Neural cell (in vitro differentiated cells): ENCODE measurements at regions not wholly inside any gene's neighbourhood (a gene's known extent, or its start where the extent isn't known, plus 50 kb on each side); places are given as distances from the start of the nearest gene placed in this dataset.

Source experiments
- H2AFZ ChIP-seq: fragments of 200-600, 300-800 bp; sonication (generic), shearing (Covaris generic); 2 replicates; pipeline ENCODE4 v1.6.0; 2014; ENCODE audit warnings: low read depth, mild to moderate bottlenecking, antibody characterized with exemption, low read length, moderate library complexity
- H3F3A ChIP-seq: fragments of 200-600 bp; shearing (Covaris generic); 2 replicates; pipeline ENCODE4 v1.6.1; 2016; ENCODE audit warnings: mild to moderate bottlenecking, moderate library complexity, mixed read lengths, antibody characterized with exemption, low read length; ENCODE audit not compliant: insufficient read depth, poor library complexity, severe bottlenecking
- H3K27ac ChIP-seq: fragments of 200-600, 300-800 bp; sonication (generic), shearing (Covaris generic); 2 replicates; pipeline ENCODE4 v1.5.1; 2014; ENCODE audit warnings: mild to moderate bottlenecking, low read length, moderate library complexity
- H3K27me3 ChIP-seq: fragments of 300-800, 200-600 bp; sonication (generic), shearing (Covaris generic); 2 replicates; pipeline ENCODE4 v1.6.0; 2014; ENCODE audit warnings: mild to moderate bottlenecking, low read depth, low read length, moderate library complexity; ENCODE audit not compliant: insufficient read depth
- H3K36me3 ChIP-seq: fragments of 300-800, 200-600 bp; sonication (generic), shearing (Covaris generic); 2 replicates; pipeline ENCODE4 v1.5.1; 2014; ENCODE audit warnings: mild to moderate bottlenecking, antibody characterized with exemption, low read length, moderate library complexity; ENCODE audit not compliant: insufficient read depth
- H3K4me2 ChIP-seq: fragments of 300-800, 200-600 bp; sonication (generic), shearing (Covaris generic); 2 replicates; pipeline ENCODE4 v1.6.0; 2014; ENCODE audit warnings: mild to moderate bottlenecking, low read length
- H3K4me3 ChIP-seq: fragments of 300-800, 200-600 bp; sonication (generic), shearing (Covaris generic); 2 replicates; pipeline ENCODE4 v1.5.1; 2014; ENCODE audit warnings: mild to moderate bottlenecking, low read length, moderate library complexity
- H3K79me2 ChIP-seq: fragments of 200-600 bp; shearing (Covaris generic); replicated peaks from 2 replicates; pipeline ENCODE4 v1.6.0; 2014; ENCODE audit warnings: mild to moderate bottlenecking, low read length, moderate library complexity; ENCODE audit not compliant: insufficient read depth
- H3K9ac ChIP-seq: fragments of 300-800, 200-600 bp; sonication (generic), shearing (Covaris generic); 2 replicates; pipeline ENCODE4 v1.6.1; 2016; ENCODE audit warnings: mild to moderate bottlenecking, low read length, mixed read lengths
- H3K9me2 ChIP-seq: fragments of 200-600 bp; shearing (Covaris generic); 2 replicates; pipeline ENCODE4 v1.6.1; 2016; ENCODE audit warnings: mild to moderate bottlenecking, low read length, mixed read lengths; ENCODE audit not compliant: insufficient read depth
- H3K9me3 ChIP-seq: fragments of 200-600, 300-800 bp; sonication (generic), shearing (Covaris generic); 2 replicates; pipeline ENCODE4 v1.6.1; 2016; ENCODE audit warnings: mild to moderate bottlenecking, mixed run types, low read length, moderate library complexity, mixed read lengths
- H4K20me1 ChIP-seq: fragments of 200-600 bp; shearing (Covaris generic); 2 replicates; pipeline ENCODE4 v1.6.1; 2016; ENCODE audit warnings: mild to moderate bottlenecking, mixed run types; ENCODE audit not compliant: insufficient read depth
- CTCF ChIP-seq: fragments of 450-650 bp; IDR thresholded peaks from 2 replicates; pipeline ENCODE4 v1.5.1; 2014; ENCODE audit warnings: antibody characterized with exemption, mild to moderate bottlenecking, moderate library complexity; ENCODE audit not compliant: poor library complexity, severe bottlenecking
- EP300 ChIP-seq: fragments of 450-650 bp; conservative IDR thresholded peaks from 2 replicates; pipeline ENCODE4 v1.6.1; 2014; ENCODE audit warnings: antibody characterized with exemption, mild to moderate bottlenecking, moderate library complexity; ENCODE audit not compliant: poor library complexity, severe bottlenecking
- EZH2 ChIP-seq: fragments of 200-600, 300-800 bp; shearing (Covaris generic), sonication (generic); IDR thresholded peaks from 2 replicates; pipeline ENCODE4 v1.6.1; 2014; ENCODE audit warnings: antibody characterized with exemption, low read length, borderline replicate concordance, mild to moderate bottlenecking; ENCODE audit not compliant: insufficient read depth, poor library complexity, severe bottlenecking
- MXI1 ChIP-seq: fragments of 450-650 bp; conservative IDR thresholded peaks from 2 replicates; pipeline ENCODE4 v1.6.1; 2014; ENCODE audit warnings: antibody characterized with exemption, mild to moderate bottlenecking; ENCODE audit not compliant: poor library complexity, severe bottlenecking
- POLR2AphosphoS5 ChIP-seq: IDR thresholded peaks from 2 replicates; pipeline ENCODE4 v1.6.1; 2012
- RAD21 ChIP-seq: fragments of 450-650 bp; conservative IDR thresholded peaks from 2 replicates; pipeline ENCODE4 v1.6.1; 2014; ENCODE audit warnings: antibody characterized with exemption, mild to moderate bottlenecking, moderate library complexity
- REST ChIP-seq: IDR thresholded peaks from 2 replicates; pipeline ENCODE4 v1.6.1; 2012; ENCODE audit warnings: borderline replicate concordance
- SMC3 ChIP-seq: fragments of 450-650 bp; conservative IDR thresholded peaks from 2 replicates; pipeline ENCODE4 v1.6.1; 2014; ENCODE audit warnings: antibody characterized with exemption, mild to moderate bottlenecking, moderate library complexity; ENCODE audit not compliant: poor library complexity
- TAF1 ChIP-seq: IDR thresholded peaks from 2 replicates; pipeline ENCODE4 v1.6.1; 2012; ENCODE audit warnings: low read depth

DNA sequence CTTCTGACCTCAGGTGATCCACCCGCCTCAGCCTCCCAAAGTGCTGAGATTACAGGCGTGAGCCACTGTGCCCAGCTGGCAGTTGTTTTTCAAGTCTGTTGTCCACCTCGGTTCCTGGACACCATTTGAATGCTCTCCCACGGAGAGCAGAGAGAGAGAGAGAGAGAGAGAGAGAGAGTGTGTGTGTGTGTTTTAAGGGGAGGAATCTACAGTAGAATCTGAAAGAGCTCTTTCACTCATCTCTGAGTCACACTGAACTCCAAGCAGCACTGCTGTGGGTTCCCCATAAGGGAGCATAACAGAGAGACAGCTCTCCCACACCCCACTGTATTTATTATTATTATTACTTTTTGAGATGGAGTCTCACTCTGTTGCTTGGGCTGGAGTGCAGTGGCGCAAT is 156.6 kb downstream of the RPLP1 start:
- no peaks in the 10 kb centered on the region for H3F3A ChIP-seq
- H4K20me1 ChIP-seq = no peaks in the 10 kb centered on the region
- TF ChIP-seq CTCF (no peak), MXI1 (no peak), EZH2 (no peak), POLR2AphosphoS5 (no peak), SMC3 (no peak), TAF1 (no peak), REST (no peak), RAD21 (no peak), EP300 (no peak)
- H3K36me3 ChIP-seq = no peaks in the 10 kb centered on the region
- H3K27ac ChIP-seq = no peak overlapping the region
- H2AFZ ChIP-seq = no peak overlapping the region
- no peak overlapping the region for H3K9ac ChIP-seq
- no peak overlapping the region for H3K4me2 ChIP-seq
- H3K9me3 ChIP-seq = no peaks in the 10 kb centered on the region
- no peaks in the 10 kb centered on the region for H3K9me2 ChIP-seq
- no peak overlapping the region for H3K4me3 ChIP-seq
- no peaks in the 10 kb centered on the region for H3K27me3 ChIP-seq
- H3K79me2 ChIP-seq = no peaks in the 10 kb centered on the region

- Histone ChIP-seq H4K20me1 (no peaks in the 10 kb centered on the region), H3K36me3 (no peaks in the 10 kb centered on the region), H3K9ac (no peak overlapping the region), H3K27ac (no peak overlapping the region), H3F3A (no peaks in the 10 kb centered on the region), H3K27me3 (no peaks in the 10 kb centered on the region), H3K9me2 (no peaks in the 10 kb centered on the region), H2AFZ (no peak overlapping the region), H3K4me2 (no peak overlapping the region), H3K79me2 (no peaks in the 10 kb centered on the region), H3K9me3 (no peaks in the 10 kb centered on the region), H3K4me3 (no peak overlapping the region)
- no peak for TF ChIP-seq TAF1
- no peak for TF ChIP-seq POLR2AphosphoS5
- TF ChIP-seq CTCF = no peak
- TF ChIP-seq EP300 = no peak
- TF ChIP-seq REST = no peak
- no peak for TF ChIP-seq RAD21
Observed at GRCh38 chr15:69609776-69610175, 157.2 kb downstream of the RPLP1 start.
